ENCODE measurements at regions not wholly inside any gene's neighbourhood (a gene's known extent, or its start where the extent isn't known, plus 50 kb on each side); places are given as distances from the start of the nearest gene placed in this dataset.

DNA sequence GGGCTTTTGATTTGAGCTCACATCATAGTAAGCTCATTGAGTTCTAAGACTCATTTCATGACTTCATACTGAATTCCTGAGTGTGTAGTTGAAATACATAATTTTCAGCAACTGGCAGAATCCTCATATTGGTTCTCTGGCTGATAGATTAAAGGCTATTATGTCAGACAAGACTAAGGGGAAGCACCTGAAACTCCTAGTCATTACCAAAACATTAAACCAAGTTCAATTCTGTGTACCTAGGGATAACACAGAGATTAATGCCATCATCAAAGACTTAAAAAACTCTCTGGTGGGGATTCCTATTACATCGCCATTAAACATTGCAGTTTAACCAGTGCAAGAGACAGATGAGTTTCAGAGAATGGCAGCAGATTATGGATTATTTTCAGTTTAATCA, 339.1 kb downstream of the PTPRC start:
- no peak for TF ChIP-seq CTCF (IDR thresholded peaks at IDR 0.05; ENCODE audit: control extremely low read depth, extremely low read depth)

GRCh38 chr1:198978523-198978922, 339.7 kb downstream of the PTPRC start:
- Histone ChIP-seq H3K27me3 (ENCODE audit: control insufficient read depth in 3 of 3, insufficient read depth in 3 of 3, low read length in 2 of 3) (no peaks in the 10 kb centered on the region), H3K9me3 (ENCODE audit: control insufficient read depth in 4 of 4, insufficient read depth in 3 of 4, low read length in 3 of 4) (no peaks in the 10 kb centered on the region), H3K36me3 (ENCODE audit: control insufficient read depth in 4 of 4, insufficient read depth in 4 of 4, low read length in 4 of 4) (no peaks in the 10 kb centered on the region), H3K27ac (ENCODE audit: low read depth in 1 of 2, low read length in 1 of 2) (no peak overlapping the region), H3K4me3 (no peak overlapping the region), H3K9ac (ENCODE audit: insufficient read depth in 1 of 2, low read length in 2 of 2) (no peak overlapping the region), H3K4me1 (ENCODE audit: control insufficient read depth in 5 of 5, insufficient read depth in 5 of 5, low read length in 5 of 5) (no peaks in the 10 kb centered on the region)
- 72 to 82% methylated on average over 1 of the region's 1 CpG for WGBS, 2 donors
- ATAC-seq (ENCODE audit: insufficient read depth, low FRiP score): no peak
- TF ChIP-seq CTCF (IDR thresholded peaks at IDR 0.05; ENCODE audit: control extremely low read depth, extremely low read depth): no peak
- DNase-seq: no peak

More for the DNA sequence above, 339.1 kb downstream of the PTPRC start:
- Histone ChIP-seq H3K9me3 (ENCODE audit: control insufficient read depth in 4 of 4, insufficient read depth in 3 of 4, low read length in 3 of 4) (no peaks in the 10 kb centered on the region), H3K27ac (ENCODE audit: low read depth in 1 of 2, low read length in 1 of 2) (no peak overlapping the region), H3K4me1 (ENCODE audit: control insufficient read depth in 5 of 5, insufficient read depth in 5 of 5, low read length in 5 of 5) (no peaks in the 10 kb centered on the region), H3K4me3 (no peak overlapping the region), H3K36me3 (ENCODE audit: control insufficient read depth in 4 of 4, insufficient read depth in 4 of 4, low read length in 4 of 4) (no peaks in the 10 kb centered on the region), H3K27me3 (ENCODE audit: control insufficient read depth in 3 of 3, insufficient read depth in 3 of 3, low read length in 2 of 3) (no peaks in the 10 kb centered on the region), H3K9ac (ENCODE audit: insufficient read depth in 1 of 2, low read length in 2 of 2) (no peak overlapping the region)
- ATAC-seq (ENCODE audit: insufficient read depth, low FRiP score) (no peak), DNase-seq (no peak)
- 96 to 97% methylated on average over 1 of the region's 1 CpG for WGBS, 2 donors

- Histone ChIP-seq H3K27me3 (ENCODE audit: control insufficient read depth in 3 of 3, insufficient read depth in 3 of 3, low read length in 2 of 3) (no peaks in the 10 kb centered on the region), H3K9me3 (ENCODE audit: control insufficient read depth in 4 of 4, insufficient read depth in 3 of 4, low read length in 3 of 4) (no peaks in the 10 kb centered on the region), H3K9ac (ENCODE audit: insufficient read depth in 1 of 2, low read length in 2 of 2) (no peak overlapping the region), H3K4me3 (no peak overlapping the region), H3K4me1 (ENCODE audit: control insufficient read depth in 5 of 5, insufficient read depth in 5 of 5, low read length in 5 of 5) (no peaks in the 10 kb centered on the region), H3K36me3 (ENCODE audit: control insufficient read depth in 4 of 4, insufficient read depth in 4 of 4, low read length in 4 of 4) (no peaks in the 10 kb centered on the region), H3K27ac (ENCODE audit: low read depth in 1 of 2, low read length in 1 of 2) (no peak overlapping the region)
- DNase-seq: no peak
- TF ChIP-seq CTCF (IDR thresholded peaks at IDR 0.05; ENCODE audit: control extremely low read depth, extremely low read depth): no peak
- 68 to 76% methylated on average over 2 of the region's 2 CpGs for WGBS, 2 donors
- no peak for ATAC-seq (ENCODE audit: insufficient read depth, low FRiP score)
These were observed 347.2 kb downstream of the PTPRC start for GRCh38 chr1:198986036-198986435.

DNA sequence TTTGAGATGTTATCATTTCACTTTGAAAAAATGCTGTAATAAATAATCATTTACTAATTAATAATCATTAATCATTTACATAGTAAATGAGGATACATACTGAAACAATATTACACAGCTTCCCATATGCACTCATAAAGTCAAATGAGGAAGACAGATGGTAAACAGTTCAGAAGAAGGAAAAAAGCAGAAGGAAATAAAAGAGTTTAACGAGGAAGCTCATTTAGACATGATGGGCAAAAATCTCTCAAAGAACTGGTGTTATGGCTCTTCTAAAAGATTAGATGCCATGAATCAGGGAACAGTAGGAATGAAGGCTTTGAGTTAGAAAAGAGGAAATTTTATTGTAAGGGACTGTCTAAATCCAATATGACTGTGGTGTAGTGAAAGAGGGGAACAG, 347.6 kb downstream of the PTPRC start:
- WGBS, 2 donors: 19 to 62% methylated on average over 1 of the region's 1 CpG
- no peak overlapping the region for H3K9ac ChIP-seq (ENCODE audit: insufficient read depth in 1 of 2, low read length in 2 of 2)
- H3K4me1 ChIP-seq (ENCODE audit: control insufficient read depth in 5 of 5, insufficient read depth in 5 of 5, low read length in 5 of 5): no peaks in the 10 kb centered on the region
- ATAC-seq (ENCODE audit: insufficient read depth, low FRiP score): no peak
- no peaks in the 10 kb centered on the region for H3K27me3 ChIP-seq (ENCODE audit: control insufficient read depth in 3 of 3, insufficient read depth in 3 of 3, low read length in 2 of 3)
- no peak for TF ChIP-seq CTCF (IDR thresholded peaks at IDR 0.05; ENCODE audit: control extremely low read depth, extremely low read depth)
- no peaks in the 10 kb centered on the region for H3K36me3 ChIP-seq (ENCODE audit: control insufficient read depth in 4 of 4, insufficient read depth in 4 of 4, low read length in 4 of 4)
- H3K27ac ChIP-seq (ENCODE audit: low read depth in 1 of 2, low read length in 1 of 2): no peak overlapping the region
- H3K4me3 ChIP-seq: no peak overlapping the region
- no peaks in the 10 kb centered on the region for H3K9me3 ChIP-seq (ENCODE audit: control insufficient read depth in 4 of 4, insufficient read depth in 3 of 4, low read length in 3 of 4)
- DNase-seq: no peak

Data from lung (tissue), 11 donors.